Kidney glomerular epithelial cell (primary cell): ENCODE measurements at regions not wholly inside any gene's neighbourhood (a gene's known extent, or its start where the extent isn't known, plus 50 kb on each side); places are given as distances from the start of the nearest gene placed in this dataset.

Experiments
- DNase-seq: peaks from one replicate; lab custom pipeline; 2025; lab: John Stamatoyannopoulos, UW

DNA sequence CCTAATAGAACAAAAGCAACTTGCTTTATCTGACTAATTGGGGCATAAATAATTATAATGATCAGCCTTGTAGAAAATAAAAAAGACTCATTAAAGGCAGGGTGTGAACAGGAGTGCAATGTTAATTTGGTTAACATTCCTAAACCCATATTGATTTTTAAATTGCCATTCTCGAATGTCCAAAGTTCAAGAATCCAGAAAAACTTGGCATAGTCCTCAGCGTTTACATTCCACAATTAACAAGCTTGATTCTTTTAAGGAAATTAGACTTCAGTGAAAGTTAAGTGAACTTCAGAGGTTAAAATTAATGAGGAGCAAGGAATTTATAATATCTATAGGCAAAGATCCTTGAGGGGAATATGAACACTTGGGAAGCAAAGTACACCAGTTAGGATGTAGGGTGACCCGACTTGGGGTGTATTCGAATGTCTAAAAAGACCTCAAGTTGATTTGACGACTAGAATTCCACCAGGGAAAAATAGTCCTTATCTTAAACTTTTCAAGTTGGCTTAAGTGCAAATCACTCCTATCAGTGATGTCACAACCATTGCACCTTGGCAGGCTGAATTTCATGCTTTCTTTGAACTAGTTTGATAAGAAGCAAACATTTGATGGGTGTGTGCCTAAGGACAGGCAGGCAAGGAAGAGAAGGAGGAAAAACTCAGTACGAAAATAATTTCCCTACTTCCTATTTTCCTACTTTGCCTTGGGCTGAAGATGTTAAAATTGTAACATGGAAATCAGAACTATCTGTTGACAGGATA lies 830.4 kb upstream of the COBL start:
- DNase-seq = no peak

DNA sequence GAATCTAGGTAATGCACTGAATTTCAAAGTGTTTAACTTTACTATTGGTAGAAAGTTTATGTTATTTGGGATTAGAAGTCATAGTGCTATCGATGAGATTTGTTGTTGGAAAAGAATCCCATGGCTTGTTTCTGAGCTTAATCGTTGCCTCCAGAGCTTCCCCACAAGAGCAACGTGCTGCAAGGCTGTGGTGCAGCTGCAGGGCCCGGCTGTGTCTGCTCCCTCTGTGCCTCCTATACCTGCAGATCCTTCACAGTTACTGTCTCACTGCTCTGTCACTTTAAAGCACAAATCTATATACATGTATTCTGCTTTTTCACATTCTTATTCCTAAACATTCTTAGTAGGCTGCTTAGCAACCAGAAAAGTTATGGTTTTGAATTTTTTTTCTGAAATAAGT lies 826.6 kb upstream of the COBL start:
- no peak for DNase-seq

DNA sequence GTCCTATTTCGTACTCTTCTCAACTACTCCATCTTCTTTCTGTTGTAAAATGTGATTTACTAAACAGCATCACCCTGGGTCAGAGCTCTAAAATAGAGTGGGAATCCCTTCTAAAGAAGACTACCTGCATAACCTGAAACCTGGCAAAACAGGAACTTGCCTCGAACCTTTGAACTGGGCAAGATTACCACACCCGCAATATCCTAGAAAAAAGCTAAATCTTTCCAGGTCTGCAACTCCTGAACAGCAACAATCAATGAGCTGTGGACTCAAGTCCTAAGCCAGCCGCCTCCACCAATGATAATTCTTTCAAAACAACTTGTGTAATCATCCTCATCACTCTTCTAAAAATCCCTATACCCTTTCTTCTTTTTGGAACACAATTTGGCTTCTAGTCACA lies 824.2 kb upstream of the COBL start:
- DNase-seq = no peak

DNA sequence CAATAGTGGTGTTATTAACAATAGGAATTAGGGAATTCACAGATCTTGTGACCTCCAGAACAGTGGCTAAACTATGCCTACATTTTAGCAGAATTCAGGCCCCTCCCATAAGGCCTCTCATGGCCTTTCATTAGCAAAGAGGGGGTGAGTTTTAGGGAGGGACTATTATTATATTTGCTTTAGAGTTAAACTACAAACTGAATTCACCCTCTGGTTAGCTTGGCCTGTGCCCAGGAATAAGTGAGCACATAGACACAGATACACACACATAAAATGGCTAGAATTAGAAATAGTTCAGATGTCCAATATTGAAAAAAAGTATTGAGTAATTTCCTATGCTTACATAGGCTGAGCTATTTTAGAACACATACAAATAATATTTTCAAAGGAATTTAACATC lies 818.8 kb upstream of the COBL start:
- no peak for DNase-seq

DNA sequence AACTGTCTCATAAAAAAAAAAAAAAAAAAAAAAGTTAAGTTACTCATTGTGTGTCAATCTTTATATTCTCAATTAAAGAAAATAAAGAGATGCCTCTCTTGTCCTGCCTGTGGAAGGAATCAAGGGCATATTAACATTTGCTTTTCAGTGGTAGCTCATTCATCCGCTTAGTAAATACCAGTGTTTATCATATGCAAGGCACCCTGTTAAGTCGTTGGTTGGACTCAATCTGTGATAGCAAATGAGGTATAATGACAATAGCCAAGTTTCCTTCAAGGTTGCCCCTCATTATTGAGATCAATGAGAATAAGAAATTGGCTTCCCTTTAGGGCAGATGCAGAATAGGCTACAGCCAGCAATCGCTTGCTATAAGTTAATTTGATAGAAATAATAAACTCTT lies 812.7 kb upstream of the COBL start:
- DNase-seq = no peak

DNA sequence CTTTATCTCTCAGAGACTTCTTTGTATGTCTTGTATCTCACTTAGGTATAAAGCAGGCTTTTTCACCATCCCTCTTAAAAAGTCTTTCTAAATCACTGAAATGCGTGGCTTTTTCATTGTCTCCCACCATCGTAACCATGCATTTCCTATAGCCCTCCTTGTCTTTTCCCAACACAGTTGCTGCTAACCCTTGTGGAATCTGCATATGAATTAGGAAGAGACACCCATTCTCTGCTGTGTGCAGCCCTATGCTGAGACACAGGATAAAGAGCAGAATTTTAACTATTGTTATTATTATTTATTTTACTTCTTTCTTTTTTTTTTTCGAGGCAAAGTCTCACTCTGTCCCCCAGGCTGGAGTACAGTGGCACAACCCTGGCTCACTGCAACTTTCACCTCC lies 804.3 kb upstream of the COBL start:
- no peak for DNase-seq

DNA sequence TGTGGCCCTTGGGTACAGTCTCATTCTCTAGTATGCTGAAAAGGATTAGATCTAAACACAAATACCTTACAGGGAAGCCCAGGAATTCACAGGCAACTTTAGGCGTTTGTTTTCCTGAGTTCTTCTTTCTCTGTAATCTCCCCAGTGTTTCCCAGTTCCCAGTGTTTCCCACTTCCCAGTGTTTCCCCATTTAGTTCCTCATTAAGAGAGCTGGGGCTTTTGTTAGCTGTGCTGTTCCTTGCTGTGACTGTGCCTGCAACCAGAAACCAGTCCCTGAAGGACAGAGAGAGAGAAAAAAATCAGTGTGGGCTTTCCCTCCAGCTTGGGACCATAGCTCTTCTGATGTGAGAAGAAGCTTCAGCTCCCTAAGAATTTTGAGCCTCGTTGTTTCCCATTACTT lies 802.9 kb upstream of the COBL start:
- DNase-seq = no peak

DNA sequence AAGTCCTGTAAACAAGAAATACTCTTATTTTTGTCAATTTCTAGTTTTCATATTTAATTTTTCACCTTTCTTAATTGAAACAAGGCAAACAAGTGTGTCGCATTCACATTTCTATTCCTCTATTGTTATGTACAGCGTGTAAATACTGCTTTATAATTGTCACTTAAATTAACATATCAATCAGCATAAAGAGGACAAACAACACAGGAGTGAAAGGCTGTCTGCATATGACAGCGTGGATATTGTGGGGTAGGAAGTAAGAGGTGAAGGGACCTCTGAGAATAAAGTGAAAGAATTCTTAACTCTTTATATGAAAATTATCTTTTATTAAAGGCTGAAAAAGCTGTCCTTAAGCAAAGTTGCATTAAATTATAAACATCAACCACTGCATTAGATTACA lies 797.9 kb upstream of the COBL start:
- no peak for DNase-seq

DNA sequence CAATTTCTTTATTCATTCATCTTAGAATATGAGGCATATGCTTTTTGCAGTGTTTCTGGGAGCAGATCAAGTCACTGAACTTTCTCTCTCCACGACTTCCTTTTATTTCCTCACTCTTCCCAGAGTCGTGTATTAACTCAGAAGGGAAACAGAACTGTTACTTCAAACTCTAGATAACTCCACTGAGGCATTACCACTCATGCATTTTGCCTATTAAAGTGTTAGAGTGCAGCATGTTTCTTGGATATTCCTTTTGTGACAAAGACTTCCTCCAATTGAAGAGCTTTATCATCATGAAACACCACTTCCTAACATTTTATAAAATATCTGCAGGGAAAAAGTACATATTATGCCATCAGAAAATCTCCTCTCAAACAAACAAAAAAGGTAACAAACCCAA lies 797.4 kb upstream of the COBL start:
- DNase-seq = no peak

DNA sequence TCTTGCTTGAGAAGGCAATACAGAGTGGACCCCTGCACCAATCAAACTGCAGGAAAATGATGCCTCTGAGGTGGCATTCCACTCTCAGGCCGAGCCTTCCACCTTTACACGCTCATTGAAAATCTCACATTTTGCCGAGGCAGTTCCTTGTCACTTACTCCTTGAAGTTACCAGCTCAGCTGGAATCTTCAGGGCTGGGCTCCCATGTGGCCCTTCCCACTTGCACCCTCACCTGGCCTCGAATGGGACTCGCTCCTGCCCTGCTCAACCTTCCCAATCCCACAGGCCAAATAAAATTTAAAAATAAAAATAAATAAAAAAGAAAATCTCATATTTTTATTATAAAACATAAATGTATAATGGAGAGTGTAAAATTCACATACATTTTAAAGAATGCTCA lies 790.7 kb upstream of the COBL start:
- no peak for DNase-seq

DNA sequence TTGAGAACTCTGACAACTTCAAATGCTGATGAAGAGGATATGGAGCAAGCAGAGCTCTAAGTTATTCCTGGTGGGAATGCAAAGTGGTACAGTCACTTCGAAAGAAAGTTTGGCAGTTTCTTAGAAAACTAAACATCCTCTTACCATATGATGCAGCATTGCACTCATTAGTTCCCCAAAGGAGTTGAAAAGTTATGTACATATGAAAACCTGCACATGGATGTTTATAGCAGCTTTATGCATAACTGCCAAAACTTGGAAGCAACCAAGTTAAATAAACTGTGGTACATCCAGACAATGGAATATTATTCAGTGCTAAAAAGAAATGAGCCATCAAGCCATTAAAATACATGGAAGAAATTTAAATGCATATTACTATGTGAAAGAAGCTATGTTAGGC lies 779.3 kb upstream of the COBL start:
- no peak for DNase-seq

DNA sequence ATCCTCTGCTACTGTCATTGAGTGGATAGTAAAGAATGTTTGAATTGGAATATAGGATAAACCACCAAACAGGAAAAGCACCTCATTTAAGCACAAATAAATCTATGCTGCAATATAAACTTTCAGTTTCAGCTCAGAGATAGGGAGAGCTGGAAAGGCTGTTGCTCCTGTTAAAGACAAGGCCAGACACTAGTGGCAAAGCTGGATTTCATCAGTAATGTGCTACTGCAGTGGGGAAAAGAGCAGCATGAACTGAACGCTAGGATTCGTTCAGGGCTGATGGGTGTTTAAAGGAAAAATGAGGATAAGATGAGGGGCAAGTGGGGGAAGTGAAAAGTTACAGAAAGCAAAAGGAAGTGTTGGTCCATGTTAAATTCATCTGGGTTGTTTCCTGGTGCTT lies 775.4 kb upstream of the COBL start:
- DNase-seq = no peak

DNA sequence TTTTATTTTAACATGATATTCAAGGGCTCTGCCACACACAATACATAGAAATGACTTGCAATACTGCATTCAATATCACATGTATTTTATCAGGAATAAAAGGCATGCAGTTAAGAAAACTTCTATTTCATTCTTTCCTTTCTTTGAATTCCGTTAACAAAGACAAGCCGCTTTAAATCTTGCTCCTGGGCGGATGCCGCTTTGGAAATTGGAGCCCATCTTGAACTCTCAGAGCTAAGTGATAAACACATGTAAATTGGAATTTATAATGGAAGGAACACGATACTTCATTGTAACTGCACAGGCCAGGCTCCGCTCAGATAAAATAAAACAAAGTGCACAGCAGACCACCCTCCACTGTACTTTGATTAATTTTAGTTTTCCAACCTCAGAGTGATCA lies 774.5 kb upstream of the COBL start:
- DNase-seq = no peak

DNA sequence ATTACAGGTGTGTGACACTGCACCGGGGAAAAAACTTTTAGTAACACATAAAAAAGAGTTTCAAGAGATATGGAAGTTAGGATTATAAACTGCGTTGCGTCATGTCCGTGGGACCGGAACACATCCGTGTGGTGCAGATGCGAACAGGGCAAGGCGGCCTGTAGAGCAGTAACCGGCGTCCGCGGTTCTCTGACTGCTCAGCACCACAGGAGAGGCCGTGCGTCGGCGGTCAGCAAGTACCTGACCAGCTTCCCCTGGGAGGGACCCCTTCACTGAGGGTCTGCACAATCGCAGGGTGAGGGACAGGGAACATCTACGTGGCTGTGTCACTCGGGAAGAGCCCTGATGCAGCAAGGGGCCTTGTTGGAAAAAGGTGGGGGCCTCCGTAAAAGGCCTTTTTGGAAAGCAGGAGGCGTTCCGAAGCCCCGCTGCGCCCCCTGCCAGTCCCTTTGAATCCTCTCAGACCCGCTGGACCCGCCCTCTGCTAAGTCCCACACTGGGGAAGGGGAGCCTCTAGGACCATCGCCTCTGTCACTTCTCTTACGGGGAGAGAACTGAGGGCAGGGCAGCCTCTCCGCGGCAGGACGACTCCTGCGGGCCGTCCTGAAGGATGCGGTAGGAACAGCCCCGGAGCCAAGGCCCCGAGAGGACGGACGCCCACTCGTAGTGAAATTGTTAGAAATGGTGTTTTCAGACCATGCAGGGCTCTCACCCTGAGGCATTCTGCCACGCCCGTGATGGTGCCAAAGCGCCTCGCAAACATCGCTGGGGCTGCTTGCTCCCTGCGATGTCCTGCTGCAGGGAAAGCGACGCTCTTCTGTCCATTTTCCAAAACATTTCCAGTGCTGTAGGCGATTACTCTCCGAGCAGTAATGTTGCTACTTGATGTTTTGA lies 771.6 kb upstream of the COBL start:
- DNase-seq = no peak

DNA sequence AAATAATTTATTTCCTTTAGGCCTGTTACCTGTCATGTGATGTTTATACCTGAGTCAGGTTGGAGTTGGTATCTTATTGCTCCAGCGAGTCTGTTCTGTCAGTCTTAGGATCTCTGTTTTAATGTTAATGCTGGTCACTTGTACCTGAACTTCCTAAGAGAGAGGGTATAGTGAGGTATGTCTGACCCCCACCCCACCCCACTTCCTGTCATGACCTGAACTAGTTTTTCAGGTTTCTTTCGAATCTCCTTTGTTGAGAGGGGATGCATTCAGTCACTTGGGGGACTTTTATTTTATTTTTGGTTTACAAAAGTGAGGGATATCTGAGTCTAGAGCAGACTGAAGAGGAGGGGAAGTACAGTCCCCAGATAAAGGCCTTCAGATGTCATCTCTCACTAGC lies 769.0 kb upstream of the COBL start:
- no peak for DNase-seq

DNA sequence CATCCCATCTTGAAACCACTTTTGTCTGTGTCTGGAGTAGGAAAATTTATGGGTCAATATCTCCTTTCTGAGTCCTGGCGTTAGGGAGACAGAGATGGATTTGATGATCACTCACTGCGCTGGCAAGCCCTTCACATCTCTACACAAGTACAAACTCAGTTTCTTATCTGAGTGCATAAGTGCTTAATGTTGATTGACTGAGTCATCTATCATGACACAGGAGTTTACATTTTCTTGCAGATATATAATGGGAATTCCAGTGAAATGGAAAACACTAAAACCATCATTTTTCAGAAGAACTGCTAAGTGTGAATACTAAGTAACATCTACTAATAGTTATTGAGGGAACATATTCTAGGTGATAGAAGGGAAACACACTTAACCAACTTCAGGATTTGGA lies 763.9 kb upstream of the COBL start:
- no peak for DNase-seq

DNA sequence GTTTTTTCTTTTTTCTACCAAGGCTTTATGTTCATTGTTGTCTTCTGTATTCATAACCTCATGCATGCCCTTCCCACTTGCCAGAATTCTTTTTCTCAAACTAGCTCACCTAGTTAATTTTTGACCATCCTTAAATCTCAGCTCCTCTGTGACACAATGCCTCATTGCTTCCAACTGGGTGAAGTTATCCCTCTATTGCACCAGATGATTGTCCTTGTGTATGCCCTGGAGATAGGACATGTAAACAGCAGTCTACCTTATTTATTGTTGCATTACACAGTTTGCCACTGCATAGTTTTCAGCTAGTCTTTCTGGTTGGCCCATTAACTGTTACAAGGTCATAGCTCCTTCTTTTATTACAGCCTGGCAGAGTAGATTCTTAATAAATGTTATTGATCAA lies 763.1 kb upstream of the COBL start:
- DNase-seq = no peak

DNA sequence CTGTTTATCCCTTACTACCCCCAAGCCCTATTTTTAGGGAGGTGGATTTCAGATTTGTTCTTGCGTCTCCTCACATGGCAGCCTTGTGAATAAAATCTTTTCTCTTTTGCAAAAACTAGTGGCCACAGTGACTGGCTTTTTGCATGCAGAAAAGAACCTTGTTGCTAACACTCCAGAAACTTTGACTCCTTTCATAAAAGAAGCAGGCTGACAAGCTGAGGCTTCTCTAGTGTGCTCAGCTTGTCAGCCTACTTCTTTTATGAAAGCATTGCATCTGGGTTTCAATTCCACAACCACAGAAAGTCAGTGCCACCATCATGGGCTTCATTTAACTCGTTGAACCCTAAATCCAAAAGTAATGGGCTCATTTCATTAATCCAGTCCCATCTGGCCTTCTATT lies 761.0 kb upstream of the COBL start:
- DNase-seq = no peak

DNA sequence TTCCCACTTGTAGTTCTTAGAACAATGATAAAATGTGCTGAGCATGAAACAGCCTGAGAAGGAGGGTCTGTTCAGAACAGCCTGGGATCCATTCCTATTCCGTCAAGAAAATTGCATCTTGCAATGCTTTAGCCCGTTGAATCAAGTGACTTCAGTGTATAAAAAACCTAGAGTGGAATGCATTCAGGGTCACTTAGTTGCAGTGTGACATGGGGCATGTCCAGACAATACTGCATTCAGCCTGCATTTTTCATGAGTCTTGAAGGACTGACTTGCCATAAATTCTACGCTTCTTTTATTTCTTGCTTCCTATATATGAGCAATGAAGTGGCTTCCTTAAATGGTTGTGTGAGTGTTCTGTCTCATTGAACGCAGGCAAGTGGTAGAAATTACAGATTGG lies 758.3 kb upstream of the COBL start:
- DNase-seq = no peak

DNA sequence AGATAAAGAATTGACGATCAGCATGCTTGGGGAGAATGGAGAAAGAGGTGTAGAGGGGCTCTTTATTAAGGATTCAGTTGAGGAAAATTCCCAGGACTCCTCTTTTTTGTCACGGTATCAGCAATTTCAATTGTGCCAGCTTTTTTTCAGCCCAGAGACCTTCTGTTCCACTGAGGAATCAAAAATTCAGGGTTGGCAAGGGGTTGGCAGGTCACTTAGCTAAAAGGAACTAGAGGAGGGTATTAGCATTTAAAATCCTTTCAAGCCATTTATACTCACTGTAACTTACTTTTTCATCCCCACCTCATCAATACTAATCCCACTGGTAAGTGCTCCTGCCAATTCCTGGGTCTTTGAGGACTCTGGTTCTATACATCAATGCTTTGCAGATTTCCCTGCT lies 757.5 kb upstream of the COBL start:
- no peak for DNase-seq

DNA sequence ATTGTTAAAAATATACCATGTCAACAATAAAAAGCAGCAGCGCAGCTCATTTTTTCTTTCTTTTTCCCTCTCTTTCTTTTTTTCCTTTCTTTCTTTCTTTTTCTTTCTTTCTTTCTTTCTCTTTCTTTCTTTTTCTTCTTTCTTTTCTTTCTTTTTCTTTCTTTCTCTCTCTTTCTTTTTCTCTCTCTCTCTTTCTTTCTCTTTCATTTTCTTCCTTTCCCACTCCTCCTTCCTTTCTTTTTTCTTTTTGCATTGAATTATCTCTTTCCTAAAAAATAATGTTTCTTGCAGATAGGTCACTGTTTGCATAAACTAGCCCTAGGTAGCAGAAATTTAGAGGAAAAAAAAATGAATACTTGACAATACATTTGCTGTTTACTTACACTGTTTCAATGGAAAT lies 755.1 kb upstream of the COBL start:
- no peak for DNase-seq

DNA sequence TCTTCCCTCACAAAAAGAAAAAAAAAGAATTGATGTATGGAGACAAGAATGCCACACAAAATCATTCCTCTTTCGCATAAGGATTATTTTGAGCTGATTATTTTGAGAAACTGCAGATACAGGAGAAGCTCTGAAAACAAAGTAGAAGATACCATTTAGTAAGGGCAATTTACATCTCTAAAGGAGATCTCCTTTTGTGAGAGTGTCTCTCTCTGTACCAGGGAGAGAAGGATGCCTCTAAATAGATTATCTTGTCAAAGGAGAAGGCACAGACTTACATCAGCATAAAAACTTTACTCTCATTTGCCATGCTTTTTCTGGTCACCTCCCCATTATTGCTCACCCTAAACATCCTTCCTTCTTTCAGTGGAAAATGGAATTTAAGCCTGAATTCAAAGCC lies 747.9 kb upstream of the COBL start:
- DNase-seq = no peak

DNA sequence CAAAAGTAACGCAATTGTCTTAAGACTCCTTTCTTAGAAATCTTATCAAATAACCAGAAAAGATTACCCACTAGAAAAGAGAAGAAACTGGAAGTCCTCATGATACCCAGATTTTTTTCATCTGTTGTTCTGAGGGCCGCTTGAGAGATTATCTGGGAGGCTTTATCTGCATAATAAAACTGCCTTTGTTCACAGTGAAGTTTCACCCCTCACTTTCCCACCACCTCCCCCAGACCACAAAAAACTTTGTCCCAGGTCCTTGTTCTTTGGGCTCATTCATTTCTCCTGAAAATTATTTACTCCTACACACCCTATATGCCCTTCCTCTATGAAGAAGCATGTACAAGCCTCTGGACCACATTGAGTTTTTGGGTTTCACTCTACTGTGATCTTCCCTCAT lies 745.1 kb upstream of the COBL start:
- no peak for DNase-seq

DNA sequence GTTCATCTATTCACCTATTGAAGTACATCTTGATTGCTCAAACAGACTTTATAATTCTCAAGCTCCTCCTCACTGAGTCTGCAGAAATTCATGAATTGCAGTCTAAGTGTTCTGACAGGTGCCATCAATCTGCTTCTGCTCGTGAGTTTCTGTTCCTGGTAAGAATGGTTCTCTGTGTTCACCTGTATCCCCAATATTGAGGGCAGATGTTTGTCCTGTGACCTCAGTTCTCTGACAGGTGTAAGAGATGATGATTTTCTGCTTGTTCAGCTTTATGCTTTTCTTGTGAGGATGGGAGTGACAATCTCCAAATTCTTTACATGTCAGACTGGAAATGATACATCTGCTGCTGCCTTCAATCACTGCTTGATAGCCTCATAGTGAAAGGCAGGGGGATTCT lies 736.9 kb upstream of the COBL start:
- DNase-seq = no peak
